ENCODE measurements at regions not wholly inside any gene's neighbourhood (a gene's known extent, or its start where the extent isn't known, plus 50 kb on each side); places are given as distances from the start of the nearest gene placed in this dataset.

GRCh38 chr4:101707596-101707995 is 82.9 kb upstream of the BANK1 start:
- TF ChIP-seq, protein P1, sequence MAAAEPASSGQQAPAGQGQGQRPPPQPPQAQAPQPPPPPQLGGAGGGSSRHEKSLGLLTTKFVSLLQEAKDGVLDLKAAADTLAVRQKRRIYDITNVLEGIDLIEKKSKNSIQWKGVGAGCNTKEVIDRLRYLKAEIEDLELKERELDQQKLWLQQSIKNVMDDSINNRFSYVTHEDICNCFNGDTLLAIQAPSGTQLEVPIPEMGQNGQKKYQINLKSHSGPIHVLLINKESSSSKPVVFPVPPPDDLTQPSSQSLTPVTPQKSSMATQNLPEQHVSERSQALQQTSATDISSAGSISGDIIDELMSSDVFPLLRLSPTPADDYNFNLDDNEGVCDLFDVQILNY (CRISPR knock-in tag; conservative IDR thresholded peaks at IDR 0.05), result no peak
- TF ChIP-seq PAX8 (CRISPR knock-in tag; IDR thresholded peaks at IDR 0.05; ENCODE audit: borderline replicate concordance) (no peak), ZZZ3 (CRISPR knock-in tag; IDR thresholded peaks at IDR 0.05; ENCODE audit: borderline replicate concordance) (no peak), POLR2A (IDR thresholded peaks at IDR 0.05; ENCODE audit: insufficient read depth in 1 of 2, low read depth in 2 of 2, low read length in 2 of 2) (no peak), SUZ12 (IDR thresholded peaks at IDR 0.05; ENCODE audit: low read depth, low read length) (no peak), GABPA (IDR thresholded peaks at IDR 0.05; ENCODE audit: low read depth, low read length) (no peak), GABPA (CRISPR knock-in tag; IDR thresholded peaks at IDR 0.05; ENCODE audit: low read depth) (no peak), ZGPAT (CRISPR knock-in tag; IDR thresholded peaks at IDR 0.05) (no peak), HDAC2 (CRISPR knock-in tag; IDR thresholded peaks at IDR 0.05) (no peak), CTCF (CRISPR knock-in tag; IDR thresholded peaks at IDR 0.05) (no peak), TBL1XR1 (IDR thresholded peaks at IDR 0.05; ENCODE audit: borderline replicate concordance, low read length, partially characterized antibody) (no peak), CHD2 (IDR thresholded peaks at IDR 0.05; ENCODE audit: low read depth, low read length) (no peak), ZKSCAN8 (CRISPR knock-in tag; IDR thresholded peaks at IDR 0.05; ENCODE audit: borderline replicate concordance) (no peak), TARDBP (CRISPR knock-in tag; IDR thresholded peaks at IDR 0.05) (no peak)
